CD14-positive monocyte (primary cell): ENCODE measurements at regions not wholly inside any gene's neighbourhood (a gene's known extent, or its start where the extent isn't known, plus 50 kb on each side); places are given as distances from the start of the nearest gene placed in this dataset.

ENCODE experiments used
- DNase-seq, 3 donors: peaks; one replicate each; pipeline ENCODE4 v3.0.0-alpha.2; 2011 to 2022
- H2AFZ ChIP-seq: 2 replicates; pipeline ENCODE4 v1.6.0; 2012; ENCODE audit warnings: mild to moderate bottlenecking, low read depth, low read length, inconsistent platforms; ENCODE audit not compliant: insufficient read depth, poor library complexity, severe bottlenecking
- H3K27ac ChIP-seq, 2 donors: 1 replicate in 1 of 2; 2 replicates in 1 of 2; pipeline ENCODE4 v1.5.1; 2012 to 2013; ENCODE audit warnings: low read length in 2 of 2, control low read depth in 1 of 2, inconsistent platforms in 1 of 2, low read depth in 1 of 2, mild to moderate bottlenecking in 1 of 2
- H3K27me3 ChIP-seq, 2 donors: one replicate each; pipeline versions ENCODE4 v1.6.0 to v1.6.1; 2011 to 2013; ENCODE audit warnings: low read length in 2 of 2; ENCODE audit not compliant: control insufficient read depth in 2 of 2, insufficient read depth in 2 of 2
- H3K36me3 ChIP-seq, 2 donors: replicated peaks in 1 of 2; 1 replicate in 1 of 2; 2 replicates in 1 of 2; pipeline versions ENCODE4 v1.5.1 to v1.6.1; 2012 to 2013; ENCODE audit warnings: low read length in 2 of 2, control low read depth in 1 of 2, inconsistent platforms in 1 of 2, mild to moderate bottlenecking in 1 of 2; ENCODE audit not compliant: insufficient read depth in 2 of 2, control insufficient read depth in 1 of 2
- H3K4me1 ChIP-seq, 2 donors: 1 replicate in 1 of 2; 2 replicates in 1 of 2; pipeline versions ENCODE4 v1.5.1 to v1.6.1; 2012 to 2013; ENCODE audit warnings: low read length in 2 of 2, control low read depth in 1 of 2, inconsistent platforms in 1 of 2, mild to moderate bottlenecking in 1 of 2, moderate library complexity in 1 of 2; ENCODE audit not compliant: insufficient read depth in 2 of 2, control insufficient read depth in 1 of 2
- H3K4me2 ChIP-seq: replicated peaks from 2 replicates; pipeline ENCODE3; 2012; ENCODE audit warnings: low read length, moderate library complexity, mild to moderate bottlenecking; ENCODE audit not compliant: poor library complexity, severe bottlenecking; ENCODE audit errors: extremely low read depth
- H3K4me3 ChIP-seq, 3 experiments: fragments of 200-600 bp in 1 of 3; sonication (generic) in 1 of 3; replicated peaks in 1 of 3; 1 replicate in 2 of 3; 2 replicates in 1 of 3; pipeline ENCODE4 v1.5.1; 2011 to 2013; ENCODE audit warnings: low read length in 3 of 3, mild to moderate bottlenecking in 3 of 3, control low read depth in 2 of 3, low read depth in 2 of 3, inconsistent platforms in 1 of 3, moderate library complexity in 1 of 3
- H3K79me2 ChIP-seq: 2 replicates; pipeline ENCODE4 v1.6.0; 2012; ENCODE audit warnings: mild to moderate bottlenecking, control low read depth, inconsistent platforms, low read length, moderate library complexity; ENCODE audit not compliant: insufficient read depth
- H3K9ac ChIP-seq: 2 replicates; pipeline ENCODE4 v1.6.0; 2017; ENCODE audit warnings: low read length, mild to moderate bottlenecking; ENCODE audit not compliant: insufficient read depth, poor library complexity, severe bottlenecking
- H3K9me3 ChIP-seq, 2 donors: replicated peaks in 1 of 2; 1 replicate in 1 of 2; 2 replicates in 1 of 2; pipeline versions ENCODE4 v1.5.1 to v1.6.1; 2012 to 2013; ENCODE audit warnings: low read length in 2 of 2, control low read depth in 1 of 2; ENCODE audit not compliant: control insufficient read depth in 1 of 2, insufficient read depth in 1 of 2
- H4K20me1 ChIP-seq: 2 replicates; pipeline ENCODE4 v1.6.0; 2012; ENCODE audit warnings: mild to moderate bottlenecking, low read length, control low read depth, moderate library complexity; ENCODE audit not compliant: insufficient read depth
- H3K27ac Mint-ChIP-seq, 7 donors: one replicate each; pipeline ENCODE4 v1.8.0; 2020; ENCODE audit warnings: mild to moderate bottlenecking in 7 of 7, mixed read lengths in 7 of 7, moderate library complexity in 6 of 7, inconsistent platforms in 2 of 7
- H3K27me3 Mint-ChIP-seq, 3 donors: one replicate each; pipeline ENCODE4 v1.8.0; 2021 to 2022; ENCODE audit warnings: low read depth in 3 of 3, mild to moderate bottlenecking in 3 of 3, mixed read lengths in 3 of 3, moderate library complexity in 3 of 3, inconsistent platforms in 1 of 3
- H3K36me3 Mint-ChIP-seq, 2 donors: one replicate each; pipeline ENCODE4 v1.8.0; 2020; ENCODE audit warnings: mixed read lengths in 2 of 2, inconsistent platforms in 1 of 2, mild to moderate bottlenecking in 1 of 2
- H3K4me1 Mint-ChIP-seq: one replicate; pipeline ENCODE4 v1.8.0; 2020; ENCODE audit warnings: mild to moderate bottlenecking, mixed read lengths
- H3K4me3 Mint-ChIP-seq, 2 donors: one replicate each; pipeline ENCODE4 v1.8.0; 2020; ENCODE audit warnings: mild to moderate bottlenecking in 2 of 2, mixed read lengths in 2 of 2, moderate library complexity in 1 of 2
- H3K9me3 Mint-ChIP-seq, 7 donors: one replicate each; pipeline ENCODE4 v1.8.0; 2020 to 2022; ENCODE audit warnings: mixed read lengths in 7 of 7, mild to moderate bottlenecking in 6 of 7, moderate library complexity in 6 of 7, inconsistent platforms in 2 of 7
- WGBS: methylation state at CpG from one replicate; pipeline ENCODE4 v1.1.5; 2013; ENCODE audit warnings: missing lambda C conversion rate; ENCODE audit not compliant: insufficient coverage; 5-methylcytosine and 5-hydroxymethylcytosine counted together
- intact Hi-C, 2 donors: fragments of 100-400 bp; cut with micrococcal nuclease; formaldehyde crosslinking; loops; one replicate each; pipeline versions ENCODE4 v1.15.0 to v1.15.1; 2023
- TF ChIP-seq, protein P1 (sequence below): fragments of 200-600 bp; IDR thresholded peaks from one replicate; pipeline ENCODE4 v1.8.0; 2022; ENCODE audit warnings: antibody characterized with exemption, mild to moderate bottlenecking

- no peaks in the 10 kb centered on the region for H3K36me3 ChIP-seq
- WGBS, result no CpG with 5 or more reads among the region's 2 CpGs
Observed at GRCh38 chr1:195047772-195048171, 1560.5 kb downstream of the KCNT2 start.

GRCh38 chr1:195045072-195045471, 1563.2 kb downstream of the KCNT2 start:
- Mint-ChIP-seq H3K4me3 (no peak overlapping the region), H3K27ac (no peak overlapping the region), H3K4me1 (no peaks in the 10 kb centered on the region), H3K27me3 (no peaks in the 10 kb centered on the region), H3K36me3 (no peaks in the 10 kb centered on the region), H3K9me3 (peaks cover 0 to 3% (median 2%) of the 10 kb centered on the region in 7 donors)
- H4K20me1 ChIP-seq, result no peaks in the 10 kb centered on the region
- no peak overlapping the region for H3K27ac ChIP-seq
- no peak overlapping the region for H2AFZ ChIP-seq
- no peak for DNase-seq
- H3K4me1 ChIP-seq, result no peaks in the 10 kb centered on the region
- no peaks in the 10 kb centered on the region for H3K79me2 ChIP-seq
- no peaks in the 10 kb centered on the region for H3K9me3 ChIP-seq
- H3K9ac ChIP-seq, result no peak overlapping the region
- no peak overlapping the region for H3K4me3 ChIP-seq
- no peaks in the 10 kb centered on the region for H3K36me3 ChIP-seq
- no peaks in the 10 kb centered on the region for H3K27me3 ChIP-seq
- no peak overlapping the region for H3K4me2 ChIP-seq
- TF ChIP-seq, protein P1, sequence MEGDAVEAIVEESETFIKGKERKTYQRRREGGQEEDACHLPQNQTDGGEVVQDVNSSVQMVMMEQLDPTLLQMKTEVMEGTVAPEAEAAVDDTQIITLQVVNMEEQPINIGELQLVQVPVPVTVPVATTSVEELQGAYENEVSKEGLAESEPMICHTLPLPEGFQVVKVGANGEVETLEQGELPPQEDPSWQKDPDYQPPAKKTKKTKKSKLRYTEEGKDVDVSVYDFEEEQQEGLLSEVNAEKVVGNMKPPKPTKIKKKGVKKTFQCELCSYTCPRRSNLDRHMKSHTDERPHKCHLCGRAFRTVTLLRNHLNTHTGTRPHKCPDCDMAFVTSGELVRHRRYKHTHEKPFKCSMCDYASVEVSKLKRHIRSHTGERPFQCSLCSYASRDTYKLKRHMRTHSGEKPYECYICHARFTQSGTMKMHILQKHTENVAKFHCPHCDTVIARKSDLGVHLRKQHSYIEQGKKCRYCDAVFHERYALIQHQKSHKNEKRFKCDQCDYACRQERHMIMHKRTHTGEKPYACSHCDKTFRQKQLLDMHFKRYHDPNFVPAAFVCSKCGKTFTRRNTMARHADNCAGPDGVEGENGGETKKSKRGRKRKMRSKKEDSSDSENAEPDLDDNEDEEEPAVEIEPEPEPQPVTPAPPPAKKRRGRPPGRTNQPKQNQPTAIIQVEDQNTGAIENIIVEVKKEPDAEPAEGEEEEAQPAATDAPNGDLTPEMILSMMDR, result no peak
- no CpG with 5 or more reads among the region's 2 CpGs for WGBS
- intact Hi-C loops, result no loop called here

More at GRCh38 chr1:195047772-195048171, 1560.5 kb downstream of the KCNT2 start:
- no peaks in the 10 kb centered on the region for H3K36me3 Mint-ChIP-seq
- intact Hi-C loops, result no loop called here
- H3K27ac Mint-ChIP-seq, result no peak overlapping the region
- TF ChIP-seq, protein P1, result no peak
- Histone ChIP-seq H2AFZ (no peak overlapping the region), H3K79me2 (no peaks in the 10 kb centered on the region), H3K9me3 (no peaks in the 10 kb centered on the region), H3K4me2 (no peak overlapping the region), H4K20me1 (no peaks in the 10 kb centered on the region), H3K9ac (no peak overlapping the region), H3K27ac (no peak overlapping the region), H3K4me1 (no peaks in the 10 kb centered on the region), H3K27me3 (no peaks in the 10 kb centered on the region), H3K4me3 (no peak overlapping the region)
- H3K27me3 Mint-ChIP-seq, result no peaks in the 10 kb centered on the region
- no peak for DNase-seq
- H3K9me3 Mint-ChIP-seq, result peaks cover 0 to 3% (median 2%) of the 10 kb centered on the region in 7 donors
- H3K4me1 Mint-ChIP-seq, result no peaks in the 10 kb centered on the region
- H3K4me3 Mint-ChIP-seq, result no peak overlapping the region
